ENCODE measurements at regions not wholly inside any gene's neighbourhood (a gene's known extent, or its start where the extent isn't known, plus 50 kb on each side); places are given as distances from the start of the nearest gene placed in this dataset.

GRCh38 chr1:147475488-147475887 lies 65.8 kb upstream of the BCL9 start:
- no peak for TF ChIP-seq CTCF (IDR thresholded peaks at IDR 0.05)
- Histone ChIP-seq H3K4me3 (ENCODE audit: low read depth, low read length) (no peak overlapping the region), H3K4me1 (no peaks in the 10 kb centered on the region), H3K27ac (no peak overlapping the region), H2AFZ (no peak overlapping the region), H3K9ac (no peak overlapping the region), H3K4me2 (ENCODE audit: low read length) (no peak overlapping the region), H3K36me3 (ENCODE audit: control insufficient read depth, insufficient read depth, low read length) (no peaks in the 10 kb centered on the region), H3K79me2 (no peaks in the 10 kb centered on the region), H3K27me3 (ENCODE audit: control insufficient read depth, insufficient read depth, low read length) (no peaks in the 10 kb centered on the region), H3K9me3 (ENCODE audit: control insufficient read depth, low read length) (no peaks in the 10 kb centered on the region)

GRCh38 chr1:147478521-147478920 lies 62.8 kb upstream of the BCL9 start:
- TF ChIP-seq CTCF (IDR thresholded peaks at IDR 0.05): no peak
- Histone ChIP-seq H3K9me3 (ENCODE audit: control insufficient read depth, low read length) (no peaks in the 10 kb centered on the region), H3K4me3 (ENCODE audit: low read depth, low read length) (no peak overlapping the region), H3K79me2 (no peaks in the 10 kb centered on the region), H3K36me3 (ENCODE audit: control insufficient read depth, insufficient read depth, low read length) (no peaks in the 10 kb centered on the region), H3K9ac (no peak overlapping the region), H3K27ac (no peak overlapping the region), H3K4me2 (ENCODE audit: low read length) (no peak overlapping the region), H3K4me1 (no peaks in the 10 kb centered on the region), H3K27me3 (ENCODE audit: control insufficient read depth, insufficient read depth, low read length) (no peaks in the 10 kb centered on the region), H2AFZ (no peak overlapping the region)

GRCh38 chr1:147479864-147480564 lies 61.3 kb upstream of the BCL9 start:
- H3K27ac ChIP-seq: no peak overlapping the region
- H3K9me3 ChIP-seq (ENCODE audit: control insufficient read depth, low read length): no peaks in the 10 kb centered on the region
- no peaks in the 10 kb centered on the region for H3K79me2 ChIP-seq
- H3K36me3 ChIP-seq (ENCODE audit: control insufficient read depth, insufficient read depth, low read length): no peaks in the 10 kb centered on the region
- no peak overlapping the region for H2AFZ ChIP-seq
- no peaks in the 10 kb centered on the region for H3K27me3 ChIP-seq (ENCODE audit: control insufficient read depth, insufficient read depth, low read length)
- TF ChIP-seq CTCF (IDR thresholded peaks at IDR 0.05): no peak
- H3K4me2 ChIP-seq (ENCODE audit: low read length): no peak overlapping the region
- H3K9ac ChIP-seq: no peak overlapping the region
- no peaks in the 10 kb centered on the region for H3K4me1 ChIP-seq
- H3K4me3 ChIP-seq (ENCODE audit: low read depth, low read length): no peak overlapping the region

- TF ChIP-seq CTCF (IDR thresholded peaks at IDR 0.05): no peak
- Histone ChIP-seq H3K9me3 (ENCODE audit: control insufficient read depth, low read length) (no peaks in the 10 kb centered on the region), H3K9ac (no peak overlapping the region), H3K79me2 (no peaks in the 10 kb centered on the region), H3K36me3 (ENCODE audit: control insufficient read depth, insufficient read depth, low read length) (no peaks in the 10 kb centered on the region), H3K4me2 (ENCODE audit: low read length) (no peak overlapping the region), H3K4me3 (ENCODE audit: low read depth, low read length) (no peak overlapping the region), H2AFZ (no peak overlapping the region), H3K27ac (no peak overlapping the region), H3K27me3 (ENCODE audit: control insufficient read depth, insufficient read depth, low read length) (no peaks in the 10 kb centered on the region), H3K4me1 (no peaks in the 10 kb centered on the region)
Observed at GRCh38 chr1:147480565-147480935, 60.8 kb upstream of the BCL9 start.

Data from parathyroid adenoma (tissue), 2 donors.